GM23338 (cell line): ENCODE measurements at regions not wholly inside any gene's neighbourhood (a gene's known extent, or its start where the extent isn't known, plus 50 kb on each side); places are given as distances from the start of the nearest gene placed in this dataset.

ENCODE experiments used
- ATAC-seq: fragments of 200-7000 bp; cut with Tn5 transposase; 3 replicates; pipeline ENCODE4 v1.9.1; 2020
- DNase-seq: peaks from one replicate; pipeline ENCODE4 v3.0.0-alpha.2; 2015; ENCODE audit warnings: low spot score
- H2AFZ ChIP-seq: fragments of 200-600 bp; sonication (generic); 2 replicates; pipeline ENCODE4 v1.8.0; 2016; ENCODE audit warnings: antibody characterized with exemption, mild to moderate bottlenecking, moderate library complexity
- H3F3A ChIP-seq: fragments of 200-600 bp; sonication (generic); replicated peaks from 2 replicates; pipeline ENCODE4 v1.8.0; 2017; ENCODE audit warnings: antibody characterized with exemption, mixed run types, low read depth
- H3K27ac ChIP-seq: fragments of 200-600 bp; sonication (generic); 2 replicates; pipeline ENCODE4 v1.6.1; 2016; ENCODE audit warnings: low read depth
- H3K27me3 ChIP-seq: fragments of 200-600 bp; sonication (generic); 2 replicates; pipeline ENCODE4 v1.8.0; 2016; ENCODE audit warnings: mild to moderate bottlenecking, mixed run types, moderate library complexity; ENCODE audit not compliant: insufficient read depth
- H3K36me3 ChIP-seq: fragments of 200-600 bp; sonication (generic); 2 replicates; pipeline ENCODE4 v1.8.0; 2016; ENCODE audit warnings: mild to moderate bottlenecking; ENCODE audit not compliant: insufficient read depth
- H3K4me1 ChIP-seq: fragments of 200-600 bp; sonication (generic); 2 replicates; pipeline ENCODE4 v1.8.0; 2016; ENCODE audit warnings: mild to moderate bottlenecking, moderate library complexity; ENCODE audit not compliant: insufficient read depth
- H3K4me2 ChIP-seq: fragments of 200-600 bp; sonication (generic); 2 replicates; pipeline ENCODE4 v1.7.1; 2017; ENCODE audit warnings: mixed run types
- H3K4me3 ChIP-seq: fragments of 200-600 bp; sonication (generic); 2 replicates; pipeline ENCODE4 v1.6.1; 2016; ENCODE audit warnings: mixed run types
- H3K79me2 ChIP-seq: fragments of 200-600 bp; sonication (generic); replicated peaks from 2 replicates; pipeline ENCODE4 v1.8.0; 2017; ENCODE audit warnings: mild to moderate bottlenecking; ENCODE audit not compliant: insufficient read depth
- H3K9me2 ChIP-seq: fragments of 200-600 bp; sonication (generic); 2 replicates; pipeline ENCODE4 v1.8.0; 2017; ENCODE audit not compliant: insufficient read depth
- H4K20me1 ChIP-seq: fragments of 200-600 bp; sonication (generic); replicated peaks from 2 replicates; pipeline ENCODE4 v1.8.0; 2017; ENCODE audit warnings: mild to moderate bottlenecking; ENCODE audit not compliant: insufficient read depth
- H3K27ac Mint-ChIP-seq: 2 replicates; pipeline ENCODE4 v1.8.0; 2020; ENCODE audit warnings: inconsistent platforms, mild to moderate bottlenecking, moderate library complexity, mixed read lengths
- H3K27me3 Mint-ChIP-seq: 3 replicates; pipeline ENCODE4 v1.8.0; 2022; ENCODE audit warnings: low read depth, mild to moderate bottlenecking, moderate library complexity, mixed read lengths, inconsistent platforms; ENCODE audit not compliant: insufficient read depth, poor library complexity
- H3K36me3 Mint-ChIP-seq: 3 replicates; pipeline ENCODE4 v1.8.0; 2021; ENCODE audit warnings: low read depth, mild to moderate bottlenecking, inconsistent platforms, moderate library complexity, mixed read lengths
- H3K4me1 Mint-ChIP-seq: 3 replicates; pipeline ENCODE4 v1.8.0; 2020; ENCODE audit warnings: mild to moderate bottlenecking, inconsistent platforms, mixed read lengths
- H3K4me3 Mint-ChIP-seq: 3 replicates; pipeline ENCODE4 v1.8.0; 2021; ENCODE audit warnings: moderate library complexity, mild to moderate bottlenecking, inconsistent platforms, mixed read lengths
- H3K9me3 Mint-ChIP-seq: 3 replicates; pipeline ENCODE4 v1.8.0; 2020; ENCODE audit warnings: moderate library complexity, mild to moderate bottlenecking, inconsistent platforms, mixed read lengths
- CREB1 ChIP-seq: fragments of 250-450 bp; sonication (Bioruptor Pico); IDR thresholded peaks from 2 replicates; pipeline ENCODE4 v1.5.0; 2020; ENCODE audit warnings: low read depth, mild to moderate bottlenecking, moderate library complexity
- ETS1 ChIP-seq: IDR thresholded peaks from 2 replicates; pipeline ENCODE4 v1.6.1; 2016; ENCODE audit warnings: antibody characterized with exemption
- EZH2 ChIP-seq: fragments of 200-600 bp; sonication (generic); IDR thresholded peaks from one replicate; pipeline ENCODE4 v1.8.0; 2017; ENCODE audit warnings: antibody characterized with exemption, mild to moderate bottlenecking, low read depth; ENCODE audit not compliant: unreplicated experiment
- EZH2phosphoT487 ChIP-seq: fragments of 200-600 bp; sonication (generic); IDR thresholded peaks from one replicate; pipeline ENCODE4 v1.8.1; 2018; ENCODE audit warnings: antibody characterized with exemption; ENCODE audit not compliant: unreplicated experiment
- JUNB ChIP-seq: IDR thresholded peaks from one replicate; pipeline ENCODE4 v1.6.1; 2016; ENCODE audit warnings: antibody characterized with exemption; ENCODE audit not compliant: unreplicated experiment
- NANOG ChIP-seq: IDR thresholded peaks from 2 replicates; pipeline ENCODE4 v1.6.1; 2016; ENCODE audit warnings: antibody characterized with exemption, borderline replicate concordance
- POLR2AphosphoS5 ChIP-seq: IDR thresholded peaks from 2 replicates; pipeline ENCODE4 v1.6.1; 2016; ENCODE audit warnings: antibody characterized with exemption, low read depth
- REST ChIP-seq: IDR thresholded peaks from one replicate; pipeline ENCODE4 v1.6.1; 2018; ENCODE audit warnings: antibody characterized with exemption; ENCODE audit not compliant: unreplicated experiment
- STAT1 ChIP-seq: IDR thresholded peaks from one replicate; pipeline ENCODE4 v1.6.1; 2016; ENCODE audit warnings: antibody characterized with exemption; ENCODE audit not compliant: unreplicated experiment
- ZNF114 ChIP-seq: fragments of 250-450 bp; sonication (Bioruptor Pico); IDR thresholded peaks from 2 replicates; pipeline ENCODE4 v1.5.0; 2020; ENCODE audit warnings: mild to moderate bottlenecking, moderate library complexity
- ZNF331 ChIP-seq: fragments of 250-450 bp; sonication (Bioruptor Pico); IDR thresholded peaks from 2 replicates; pipeline ENCODE4 v1.5.0; 2020; ENCODE audit warnings: low read depth, mild to moderate bottlenecking, moderate library complexity
- ZNF462 ChIP-seq: fragments of 250-450 bp; sonication (Bioruptor Pico); IDR thresholded peaks from 2 replicates; pipeline ENCODE4 v1.5.0; 2020; ENCODE audit warnings: mild to moderate bottlenecking, moderate library complexity
- TF ChIP-seq, protein P1 (sequence below), 2 experiments: fragments of 200-600 bp in 1 of 2; sonication (generic) in 1 of 2; conservative IDR thresholded peaks; 2 replicates each; pipeline versions ENCODE4 v1.5.1 to v1.6.1; 2016 to 2017; ENCODE audit warnings: antibody characterized with exemption in 2 of 2, low read depth in 2 of 2, mild to moderate bottlenecking in 2 of 2, moderate library complexity in 1 of 2

DNA sequence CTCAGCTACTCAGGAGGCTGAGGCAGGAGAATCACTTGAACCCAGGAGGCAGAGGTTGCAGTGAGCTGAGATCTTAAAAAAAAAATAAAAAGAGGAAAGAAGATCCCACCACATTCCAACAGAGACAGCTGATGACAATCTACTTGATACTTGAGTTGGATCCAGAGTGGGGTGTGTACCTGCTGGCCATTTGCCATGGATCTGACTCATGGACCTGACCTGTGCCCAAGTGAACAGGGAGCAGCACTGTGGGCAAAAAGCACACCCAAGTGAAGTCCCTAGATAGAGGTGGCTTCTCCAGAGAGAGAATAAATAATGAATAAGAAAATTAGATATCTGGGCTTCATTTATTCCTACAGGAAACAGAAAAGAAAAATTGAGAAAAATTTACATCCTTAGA is 81.2 kb upstream of the MIER3 start:
- TF ChIP-seq, protein P1, sequence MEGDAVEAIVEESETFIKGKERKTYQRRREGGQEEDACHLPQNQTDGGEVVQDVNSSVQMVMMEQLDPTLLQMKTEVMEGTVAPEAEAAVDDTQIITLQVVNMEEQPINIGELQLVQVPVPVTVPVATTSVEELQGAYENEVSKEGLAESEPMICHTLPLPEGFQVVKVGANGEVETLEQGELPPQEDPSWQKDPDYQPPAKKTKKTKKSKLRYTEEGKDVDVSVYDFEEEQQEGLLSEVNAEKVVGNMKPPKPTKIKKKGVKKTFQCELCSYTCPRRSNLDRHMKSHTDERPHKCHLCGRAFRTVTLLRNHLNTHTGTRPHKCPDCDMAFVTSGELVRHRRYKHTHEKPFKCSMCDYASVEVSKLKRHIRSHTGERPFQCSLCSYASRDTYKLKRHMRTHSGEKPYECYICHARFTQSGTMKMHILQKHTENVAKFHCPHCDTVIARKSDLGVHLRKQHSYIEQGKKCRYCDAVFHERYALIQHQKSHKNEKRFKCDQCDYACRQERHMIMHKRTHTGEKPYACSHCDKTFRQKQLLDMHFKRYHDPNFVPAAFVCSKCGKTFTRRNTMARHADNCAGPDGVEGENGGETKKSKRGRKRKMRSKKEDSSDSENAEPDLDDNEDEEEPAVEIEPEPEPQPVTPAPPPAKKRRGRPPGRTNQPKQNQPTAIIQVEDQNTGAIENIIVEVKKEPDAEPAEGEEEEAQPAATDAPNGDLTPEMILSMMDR (conservative IDR thresholded peaks at IDR 0.05; ENCODE audit: low read depth in 2 of 2): no peak
- TF ChIP-seq STAT1 (no peak), CREB1 (CRISPR knock-in tag) (no peak), EZH2 (no peak), JUNB (no peak), ZNF331 (CRISPR knock-in tag) (no peak), EZH2phosphoT487 (no peak), ETS1 (no peak), ZNF462 (CRISPR knock-in tag) (no peak), ZNF114 (CRISPR knock-in tag) (no peak), NANOG (no peak), POLR2AphosphoS5 (no peak), REST (no peak)
- Mint-ChIP-seq H3K36me3 (no peaks in the 10 kb centered on the region), H3K4me3 (no peak overlapping the region), H3K27me3 (peaks cover 7% of the 10 kb centered on the region), H3K9me3 (no peaks in the 10 kb centered on the region), H3K4me1 (peaks cover 10% of the 10 kb centered on the region; the same call in 2 of the 3 replicates), H3K27ac (no peak overlapping the region)
- no peaks in the 10 kb centered on the region for H3K79me2 ChIP-seq
- no peaks in the 10 kb centered on the region for H3K9me2 ChIP-seq
- no peak for DNase-seq
- no peak overlapping the region for H3K4me3 ChIP-seq
- no peak for ATAC-seq
- H2AFZ ChIP-seq: no peak overlapping the region
- H3K36me3 ChIP-seq: no peaks in the 10 kb centered on the region
- H3K27me3 ChIP-seq: no peaks in the 10 kb centered on the region
- no peaks in the 10 kb centered on the region for H3K4me1 ChIP-seq
- no peaks in the 10 kb centered on the region for H3F3A ChIP-seq
- no peak overlapping the region for H3K4me2 ChIP-seq
- no peaks in the 10 kb centered on the region for H4K20me1 ChIP-seq
- H3K27ac ChIP-seq: no peak overlapping the region
